Endothelial cell (in vitro differentiated cells): ENCODE measurements at regions not wholly inside any gene's neighbourhood (a gene's known extent, or its start where the extent isn't known, plus 50 kb on each side); places are given as distances from the start of the nearest gene placed in this dataset.

Experiments used
- DNase-seq: peaks from one replicate; pipeline ENCODE4 v3.0.0; 2021; ENCODE audit warnings: low spot score
- H3K27ac Mint-ChIP-seq: one replicate; pipeline ENCODE4 v1.8.0; 2021; ENCODE audit warnings: mixed read lengths, inconsistent platforms; ENCODE audit not compliant: unreplicated experiment
- H3K27me3 Mint-ChIP-seq: one replicate; pipeline ENCODE4 v1.8.0; 2021; ENCODE audit warnings: mild to moderate bottlenecking, moderate library complexity, mixed read lengths, inconsistent platforms; ENCODE audit not compliant: unreplicated experiment
- H3K36me3 Mint-ChIP-seq: one replicate; pipeline ENCODE4 v1.8.0; 2021; ENCODE audit warnings: mild to moderate bottlenecking, low read depth, mixed read lengths, inconsistent platforms; ENCODE audit not compliant: unreplicated experiment
- H3K4me1 Mint-ChIP-seq: one replicate; pipeline ENCODE4 v1.8.0; 2021; ENCODE audit warnings: mild to moderate bottlenecking, mixed read lengths, inconsistent platforms; ENCODE audit not compliant: unreplicated experiment
- H3K4me3 Mint-ChIP-seq: one replicate; pipeline ENCODE4 v1.8.0; 2021; ENCODE audit warnings: mild to moderate bottlenecking, mixed read lengths, inconsistent platforms; ENCODE audit not compliant: unreplicated experiment
- H3K9me3 Mint-ChIP-seq: one replicate; pipeline ENCODE4 v1.8.0; 2021; ENCODE audit warnings: mixed read lengths, inconsistent platforms; ENCODE audit not compliant: unreplicated experiment
- CTCF ChIP-seq: fragments of 200-600 bp; sonication (generic); IDR thresholded peaks from one replicate; pipeline ENCODE4 v1.5.0; 2021; ENCODE audit warnings: antibody characterized with exemption; ENCODE audit not compliant: unreplicated experiment

- TF ChIP-seq CTCF, result peak; percentile 58
- Mint-ChIP-seq H3K36me3 (no peaks in the 10 kb centered on the region), H3K4me3 (no peak overlapping the region), H3K4me1 (peaks cover 5% of the 10 kb centered on the region), H3K9me3 (no peaks in the 10 kb centered on the region), H3K27me3 (peaks cover 4% of the 10 kb centered on the region), H3K27ac (no peak overlapping the region)
- DNase-seq, result peak; percentile 37
Observed at GRCh38 chr14:28294834-28295440, 471.6 kb upstream of the FOXG1 start.

- no peaks in the 10 kb centered on the region for H3K36me3 Mint-ChIP-seq
- no peak overlapping the region for H3K4me3 Mint-ChIP-seq
- peaks cover 4% of the 10 kb centered on the region for H3K27me3 Mint-ChIP-seq
- peaks cover 5% of the 10 kb centered on the region for H3K4me1 Mint-ChIP-seq
- no peaks in the 10 kb centered on the region for H3K9me3 Mint-ChIP-seq
- TF ChIP-seq CTCF, result no peak
- no peak for DNase-seq
- H3K27ac Mint-ChIP-seq, result no peak overlapping the region
Observed at GRCh38 chr14:28297559-28297958, 469.0 kb upstream of the FOXG1 start.

GRCh38 chr14:28298156-28298555 lies 468.4 kb upstream of the FOXG1 start:
- no peak overlapping the region for H3K27ac Mint-ChIP-seq
- H3K27me3 Mint-ChIP-seq, result peaks cover 4% of the 10 kb centered on the region
- H3K4me1 Mint-ChIP-seq, result peaks cover 5% of the 10 kb centered on the region
- DNase-seq, result no peak
- TF ChIP-seq CTCF, result no peak
- H3K9me3 Mint-ChIP-seq, result no peaks in the 10 kb centered on the region
- no peaks in the 10 kb centered on the region for H3K36me3 Mint-ChIP-seq
- H3K4me3 Mint-ChIP-seq, result no peak overlapping the region

GRCh38 chr14:28299227-28299626 lies 467.4 kb upstream of the FOXG1 start:
- Mint-ChIP-seq H3K27me3 (peaks cover 4% of the 10 kb centered on the region), H3K36me3 (no peaks in the 10 kb centered on the region), H3K9me3 (no peaks in the 10 kb centered on the region), H3K4me1 (peaks cover 5% of the 10 kb centered on the region), H3K4me3 (no peak overlapping the region), H3K27ac (no peak overlapping the region)
- DNase-seq, result no peak
- TF ChIP-seq CTCF, result no peak

- Mint-ChIP-seq H3K27ac (no peak overlapping the region), H3K4me1 (peaks cover 5% of the 10 kb centered on the region), H3K27me3 (peaks cover 4% of the 10 kb centered on the region), H3K4me3 (no peak overlapping the region), H3K36me3 (no peaks in the 10 kb centered on the region), H3K9me3 (no peaks in the 10 kb centered on the region)
- no peak for TF ChIP-seq CTCF
- DNase-seq, result no peak
Observed at GRCh38 chr14:28300356-28300755, 466.2 kb upstream of the FOXG1 start.
